ENCODE measurements at regions not wholly inside any gene's neighbourhood (a gene's known extent, or its start where the extent isn't known, plus 50 kb on each side); places are given as distances from the start of the nearest gene placed in this dataset.

DNA sequence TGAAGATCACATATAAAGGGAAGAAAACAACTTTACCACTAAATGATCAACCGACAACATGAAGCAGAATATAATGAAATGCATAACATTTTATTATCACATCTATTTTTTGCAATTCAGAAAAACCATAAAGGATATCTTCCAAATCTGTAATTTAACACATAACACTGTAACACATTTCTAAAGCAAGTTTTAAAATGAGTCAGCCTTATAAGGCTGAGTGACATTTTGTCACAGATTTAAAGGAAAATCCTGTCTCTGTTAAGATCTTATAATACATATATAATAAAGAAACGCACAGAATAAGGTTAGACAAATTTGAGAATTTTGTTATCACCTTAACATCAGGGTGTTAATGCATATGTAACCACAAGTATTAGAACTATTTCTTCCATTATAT is 198.4 kb upstream of the RASA1 start:
- DNase-seq: no peak

DNA sequence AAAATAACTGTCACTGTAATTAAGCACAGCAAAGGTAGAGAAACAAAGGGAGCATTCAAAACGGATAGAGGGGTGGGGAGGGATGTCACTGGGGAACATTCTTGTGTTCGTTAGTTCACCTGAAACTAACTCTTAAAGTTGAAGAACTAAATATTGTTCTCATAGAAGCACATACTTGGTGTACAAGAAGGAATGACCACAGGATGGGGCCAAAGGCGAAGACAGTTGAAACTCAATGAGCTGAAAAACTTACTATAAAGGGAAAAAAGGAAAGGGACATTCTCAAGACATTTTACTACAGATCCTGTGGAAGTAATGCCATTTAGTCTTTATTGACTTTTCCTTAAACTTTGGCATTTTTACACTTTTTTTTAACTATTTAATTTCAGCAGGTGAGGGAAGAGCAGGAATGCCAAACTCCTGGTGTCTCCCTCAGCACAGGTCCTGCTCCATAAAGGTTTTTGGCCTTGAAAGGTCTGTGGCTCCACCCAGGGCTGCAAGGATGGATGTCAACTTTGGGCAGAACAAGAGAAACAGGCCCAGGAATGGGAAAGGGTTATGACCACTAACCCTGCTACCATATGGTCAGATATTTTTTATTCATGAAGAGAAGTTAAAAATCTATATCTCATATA is 197.6 kb upstream of the RASA1 start:
- peak in 1 of 2 experiments; percentile 20 for DNase-seq

DNA sequence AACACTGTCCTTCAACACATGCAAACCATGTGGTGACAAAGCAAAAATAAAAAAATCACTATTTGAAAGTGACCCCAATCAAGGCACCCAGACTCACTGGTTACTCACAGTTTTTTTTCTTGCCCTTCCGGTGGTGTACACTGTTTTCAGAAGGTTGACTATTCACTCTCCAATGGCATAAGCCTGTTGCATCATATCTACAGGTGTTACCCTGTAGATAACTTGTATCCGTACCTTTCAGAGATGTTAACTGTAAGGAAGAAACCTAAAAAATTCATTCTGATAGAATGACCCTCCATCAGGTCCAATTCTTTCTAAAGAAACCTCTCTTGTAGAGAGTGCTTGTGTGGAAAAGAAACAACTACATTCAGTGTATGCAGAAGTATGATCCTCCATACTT is 193.6 kb upstream of the RASA1 start:
- DNase-seq: no peak

DNA sequence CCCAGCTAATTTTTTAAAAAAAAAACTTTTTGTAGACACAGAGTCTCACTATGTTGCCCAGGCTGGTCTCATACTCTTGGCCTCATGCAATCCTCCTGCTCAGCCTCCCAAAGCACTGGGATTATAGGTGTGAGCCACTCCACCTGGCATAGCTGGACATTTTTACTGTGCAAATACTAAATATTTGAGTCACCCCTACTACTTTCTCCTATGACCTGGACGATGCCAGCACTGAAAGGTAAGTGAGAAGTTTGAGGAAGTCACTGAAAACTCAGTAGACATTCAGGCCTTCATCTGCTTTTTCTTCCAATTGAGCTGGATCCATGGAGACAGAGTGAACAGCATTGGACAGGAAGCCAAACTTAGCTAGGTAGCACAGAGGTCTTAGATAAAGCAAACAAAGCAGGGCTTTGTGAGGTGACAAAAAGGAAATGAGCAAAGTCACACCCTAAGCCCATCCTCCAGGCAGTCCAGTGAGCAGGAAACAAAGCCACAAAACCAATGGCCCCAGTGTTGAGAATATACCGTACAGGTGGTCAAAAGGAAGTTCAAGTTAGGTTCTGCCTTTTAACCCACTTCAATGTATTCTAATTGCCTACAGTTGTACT is 192.6 kb upstream of the RASA1 start:
- no peak for DNase-seq

DNA sequence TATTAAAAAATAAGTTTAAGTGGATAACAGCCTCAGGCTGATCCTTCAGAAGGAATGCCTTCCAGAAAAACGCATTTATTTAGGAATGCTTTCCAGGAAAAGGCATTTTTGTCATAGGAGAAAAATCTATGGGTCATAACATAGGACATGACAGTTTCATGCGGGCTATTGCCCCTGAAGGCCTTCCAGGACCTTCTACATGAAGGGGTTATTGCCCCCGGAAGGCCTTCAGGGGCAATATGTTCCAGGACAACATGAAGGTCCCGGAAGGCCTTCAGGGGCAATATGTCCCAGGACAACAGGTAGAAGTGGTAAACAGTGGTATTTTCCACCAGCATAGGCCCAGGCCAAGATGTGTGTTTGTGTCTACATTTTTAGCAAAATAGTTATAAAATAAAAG is 191.3 kb upstream of the RASA1 start:
- DNase-seq: no peak

DNA sequence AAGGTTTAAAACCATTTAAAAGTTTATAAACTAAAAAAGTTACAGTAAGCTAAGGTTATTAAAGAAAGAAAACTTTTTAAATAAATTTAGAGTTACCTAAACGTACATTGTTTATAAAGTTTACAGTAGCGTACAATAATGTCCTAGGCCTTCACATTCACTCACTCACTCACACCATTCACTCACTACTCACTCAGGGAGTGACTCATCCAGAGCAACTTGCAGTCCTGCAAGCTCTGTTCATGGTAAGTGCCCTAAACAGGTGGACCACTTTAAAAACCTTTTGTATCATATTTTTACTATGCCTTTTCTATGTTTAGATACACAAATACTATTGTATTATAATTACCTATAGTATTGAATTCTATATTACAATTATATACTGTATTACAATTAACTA is 190.8 kb upstream of the RASA1 start:
- no peak for DNase-seq

DNA sequence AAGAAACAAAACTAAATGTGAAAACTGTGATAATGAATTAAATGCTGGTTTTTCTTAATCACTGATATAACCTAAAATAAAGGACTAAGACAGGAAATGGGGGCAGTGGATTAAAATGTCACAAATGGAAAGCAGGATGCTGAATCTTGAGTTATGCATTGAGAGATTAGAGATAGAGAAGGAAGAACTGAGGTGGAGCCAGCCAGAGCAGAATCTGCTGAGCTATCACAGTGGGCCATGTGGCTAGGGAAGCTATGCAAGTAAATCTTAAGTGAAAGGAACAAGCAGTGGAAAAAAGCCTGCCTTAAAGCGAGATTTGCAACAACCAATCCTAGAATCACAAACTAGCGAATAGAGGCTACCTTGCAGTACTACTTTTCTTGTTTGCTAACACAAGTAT is 188.5 kb upstream of the RASA1 start:
- no peak for DNase-seq

DNA sequence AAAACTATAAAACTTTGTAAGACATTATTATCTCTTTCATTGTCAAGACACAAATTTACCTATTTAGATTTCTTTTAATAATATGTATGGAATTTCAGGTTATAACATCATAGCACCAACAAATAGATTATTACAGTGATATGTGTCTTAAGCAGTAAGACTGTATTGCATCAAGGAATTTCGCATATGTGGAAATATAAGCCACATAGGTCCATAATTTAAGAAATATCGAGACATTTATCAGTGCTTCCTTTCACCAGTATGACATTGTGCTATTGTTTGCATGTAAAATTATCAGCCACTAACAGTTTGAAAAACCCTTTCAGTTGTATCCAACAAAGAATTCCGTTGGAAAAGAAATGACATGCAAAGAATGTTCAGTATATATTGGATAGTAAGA is 186.7 kb upstream of the RASA1 start:
- no peak for DNase-seq

DNA sequence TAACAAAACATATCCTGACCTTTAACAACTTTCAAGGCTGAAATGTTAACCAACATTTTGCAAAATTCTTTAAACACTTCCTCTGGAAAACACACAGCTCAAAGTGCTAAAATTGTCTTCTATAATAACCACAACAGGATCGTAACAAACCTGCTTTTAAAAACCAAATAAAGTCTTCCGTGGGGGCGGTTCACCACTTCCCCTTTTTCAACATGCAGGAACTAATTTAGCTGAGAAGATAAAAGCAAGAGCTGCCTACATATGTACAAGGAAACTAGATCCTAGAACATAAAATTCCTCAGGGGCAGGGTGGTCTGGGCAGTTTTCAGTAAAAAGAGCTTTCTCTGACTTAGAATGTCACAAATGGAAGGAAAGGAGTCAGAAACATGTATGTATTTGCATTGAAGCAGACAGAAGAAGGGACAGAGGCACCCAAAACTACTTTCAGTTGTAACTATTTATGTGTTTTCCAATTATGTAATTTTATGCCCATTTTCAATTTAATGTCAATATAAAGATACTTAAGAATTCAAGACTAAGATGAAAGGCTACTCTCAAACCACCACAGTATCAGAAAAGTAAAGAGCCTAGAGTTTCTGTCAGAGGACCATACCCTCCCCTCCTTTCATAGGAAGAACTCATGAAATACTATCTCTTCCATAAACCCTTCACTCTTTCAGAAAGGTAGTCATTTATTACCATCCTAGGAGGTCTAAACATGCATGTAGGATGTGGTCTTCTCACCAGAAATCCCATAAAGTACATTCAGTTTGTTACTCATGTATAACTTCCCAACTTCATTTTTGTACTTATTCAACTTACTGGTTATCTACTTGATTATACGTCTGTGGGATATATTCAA is 185.9 kb upstream of the RASA1 start:
- no peak for DNase-seq

DNA sequence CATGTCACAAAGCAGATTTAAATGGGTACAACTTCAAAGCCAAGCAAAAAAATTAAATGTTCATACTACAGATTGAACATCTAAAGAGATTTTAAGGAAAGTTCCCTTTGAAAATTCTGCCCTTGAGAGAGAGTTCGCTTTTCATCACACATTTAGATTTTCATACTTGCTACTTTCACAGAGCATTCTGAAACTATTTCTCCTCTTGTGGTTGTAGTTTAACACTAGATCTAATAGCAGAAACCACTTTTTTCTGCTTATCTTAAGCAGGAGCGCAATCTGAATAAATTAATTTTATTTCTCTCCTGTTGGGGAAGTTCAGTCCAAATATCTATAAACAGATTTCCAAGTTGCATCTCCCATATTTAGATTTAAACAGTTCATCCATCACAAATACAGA is 173.3 kb upstream of the RASA1 start:
- DNase-seq: no peak

DNA sequence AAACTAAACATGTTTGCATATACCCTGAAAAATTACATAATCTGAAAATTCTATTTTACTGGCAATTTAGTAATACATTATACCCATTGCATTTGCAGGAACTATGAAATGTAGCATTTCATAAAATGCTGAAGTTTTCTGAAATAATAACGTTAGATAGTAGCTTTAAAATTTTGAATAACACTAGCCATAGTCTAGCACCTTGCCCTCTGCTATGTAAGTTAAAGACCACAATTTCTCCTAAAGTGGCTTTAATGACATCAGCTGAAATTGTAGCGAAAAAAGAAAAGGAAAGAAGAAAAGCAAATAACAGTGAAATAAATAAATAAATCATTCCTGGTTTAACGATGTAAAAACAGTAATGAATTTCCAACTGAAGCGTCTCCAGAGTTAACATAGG is 172.8 kb upstream of the RASA1 start:
- DNase-seq: no peak

DNA sequence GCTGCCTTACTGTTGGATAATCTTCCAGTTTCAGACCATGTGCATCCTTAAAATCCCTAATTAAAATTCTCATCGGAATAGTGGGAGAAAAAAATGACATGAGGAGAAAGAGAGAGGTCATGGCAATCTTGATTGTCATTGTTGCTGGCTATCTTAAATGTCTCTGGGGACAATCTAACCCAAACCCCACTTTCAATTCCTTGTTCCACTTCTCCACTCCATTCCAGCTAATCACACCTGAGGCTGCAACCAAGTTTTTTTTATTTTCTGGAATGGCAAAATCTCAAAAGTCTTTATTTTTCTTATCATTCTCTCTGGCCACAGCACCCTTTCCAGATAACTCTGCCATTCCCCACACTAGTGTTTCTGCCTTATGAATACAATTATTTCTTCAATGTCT is 171.9 kb upstream of the RASA1 start:
- DNase-seq: no peak

DNA sequence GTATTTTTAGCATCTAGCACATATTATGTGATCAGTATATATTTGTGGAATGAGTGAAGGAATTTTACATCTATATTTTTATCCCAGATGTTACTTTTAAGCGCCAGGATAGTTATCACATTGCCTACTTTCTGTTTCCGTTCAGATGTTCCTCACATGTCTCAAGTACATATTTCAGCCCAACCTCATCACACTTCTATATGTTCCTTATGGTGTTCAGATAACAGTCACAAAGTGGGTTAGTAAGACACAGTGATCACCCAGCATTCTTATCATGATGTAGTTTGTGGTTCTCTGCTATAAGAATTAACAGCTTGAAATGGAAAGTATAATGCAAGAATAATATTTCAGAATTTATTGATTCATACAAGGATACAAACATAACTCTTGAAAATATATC is 170.0 kb upstream of the RASA1 start:
- DNase-seq: no peak

DNA sequence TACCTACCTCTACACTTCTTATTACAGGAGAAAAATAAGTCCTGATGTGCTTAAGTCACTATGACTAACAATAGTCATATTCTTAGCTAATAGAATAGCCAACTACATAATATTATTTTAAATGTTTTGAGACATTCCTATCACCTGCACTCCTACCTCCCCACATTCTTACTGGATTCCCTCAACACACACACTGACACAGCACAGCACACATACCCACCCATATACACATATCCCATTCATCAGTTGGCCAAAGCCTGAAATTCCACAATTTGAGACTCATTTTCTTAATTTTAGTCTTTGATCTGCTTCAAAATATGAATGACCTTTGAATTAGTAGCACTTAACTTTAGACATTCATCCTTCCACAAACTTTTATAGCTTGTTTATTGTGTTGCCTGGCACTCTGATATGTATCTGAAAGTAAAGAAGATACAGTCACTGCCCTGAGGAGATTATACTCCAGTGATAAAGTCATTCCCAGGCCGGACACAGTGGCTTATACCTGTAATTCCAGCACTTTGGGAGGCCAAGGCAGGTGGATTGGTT is 168.3 kb upstream of the RASA1 start:
- no peak for DNase-seq

DNA sequence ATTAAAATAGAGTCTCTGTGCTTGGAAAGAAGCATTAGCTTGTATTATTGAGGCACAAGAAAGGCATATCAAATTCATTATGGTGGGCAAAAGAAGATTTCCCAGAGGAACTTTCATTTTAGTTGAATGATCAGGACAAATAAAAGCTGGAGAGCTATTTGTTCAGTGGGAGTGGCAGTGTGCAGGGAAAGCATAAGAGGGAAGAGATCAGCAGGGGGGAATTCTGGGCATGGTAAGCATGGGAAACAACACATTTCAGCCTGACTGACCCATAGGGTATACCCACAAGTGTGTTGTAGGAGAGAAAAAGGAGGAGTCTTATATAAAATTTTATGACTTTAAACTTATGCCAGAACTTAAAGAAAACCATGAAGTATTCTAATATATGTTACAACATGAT is 167.7 kb upstream of the RASA1 start:
- no peak for DNase-seq

DNA sequence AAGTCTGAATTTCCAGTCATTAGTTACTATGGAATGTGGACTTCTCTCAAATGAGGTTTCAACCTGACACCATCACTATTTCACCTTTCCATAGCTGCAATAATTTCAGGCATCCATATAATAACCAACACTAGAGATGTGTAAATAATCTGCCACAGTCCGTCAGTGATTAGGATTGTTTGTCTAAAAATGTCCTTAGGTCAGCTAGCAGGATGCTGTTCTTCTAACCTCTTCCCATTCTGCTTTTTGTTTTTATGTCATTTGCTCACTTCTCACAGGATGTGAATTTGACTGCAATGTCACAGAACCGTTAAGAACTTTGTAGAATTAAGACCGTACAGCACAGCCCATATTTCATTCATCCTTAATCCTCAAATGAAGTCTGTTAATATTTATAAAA is 166.4 kb upstream of the RASA1 start:
- DNase-seq: no peak

DNA sequence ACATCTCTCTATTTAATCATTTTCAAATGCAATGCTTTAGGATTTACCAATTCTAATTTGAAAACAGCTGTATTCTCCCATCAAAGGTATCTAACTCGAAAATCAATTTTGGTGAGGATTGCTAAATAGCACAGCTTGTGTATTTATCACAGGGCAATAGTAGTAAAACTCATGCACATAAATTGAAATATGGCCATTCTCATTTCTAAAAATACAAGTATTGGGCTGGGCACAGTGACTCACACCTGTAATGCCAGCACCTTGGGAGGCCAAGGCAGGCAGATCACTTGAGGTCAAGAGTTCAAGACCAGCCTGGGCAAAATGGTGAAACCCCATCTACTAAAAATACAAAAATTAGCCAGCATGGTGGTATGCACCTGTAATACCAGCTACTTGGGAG is 164.8 kb upstream of the RASA1 start:
- DNase-seq: no peak

DNA sequence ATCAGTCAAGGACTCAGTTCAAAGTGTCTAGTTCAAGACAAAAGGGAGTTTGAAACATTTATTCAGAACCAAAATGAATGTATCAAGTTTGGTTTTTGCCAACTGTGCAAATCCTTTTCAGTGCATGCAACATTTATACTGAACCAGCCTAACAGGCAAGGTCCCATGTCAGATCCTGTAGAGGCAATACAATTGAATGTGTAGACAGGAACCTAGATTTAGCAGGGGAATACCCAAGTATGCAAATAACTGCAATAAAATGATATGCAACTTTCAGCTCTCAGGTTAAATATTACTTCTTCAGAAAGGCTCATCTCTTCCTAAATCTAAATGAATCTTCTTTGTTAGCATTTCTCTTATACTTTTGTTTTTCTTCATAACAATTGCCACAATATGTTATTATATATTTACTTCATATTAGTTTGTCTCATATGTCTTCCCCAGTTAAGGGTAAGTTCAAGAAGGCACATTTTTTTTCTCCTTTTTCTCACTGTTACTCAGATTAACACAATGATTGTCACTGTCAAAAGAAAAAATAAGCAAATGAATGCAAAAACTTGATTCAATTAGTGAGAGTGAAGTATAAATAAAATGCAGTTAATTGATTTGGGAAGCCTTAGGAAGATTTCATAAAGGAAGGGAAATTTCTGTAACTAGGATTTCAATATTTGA is 163.9 kb upstream of the RASA1 start:
- DNase-seq: no peak

DNA sequence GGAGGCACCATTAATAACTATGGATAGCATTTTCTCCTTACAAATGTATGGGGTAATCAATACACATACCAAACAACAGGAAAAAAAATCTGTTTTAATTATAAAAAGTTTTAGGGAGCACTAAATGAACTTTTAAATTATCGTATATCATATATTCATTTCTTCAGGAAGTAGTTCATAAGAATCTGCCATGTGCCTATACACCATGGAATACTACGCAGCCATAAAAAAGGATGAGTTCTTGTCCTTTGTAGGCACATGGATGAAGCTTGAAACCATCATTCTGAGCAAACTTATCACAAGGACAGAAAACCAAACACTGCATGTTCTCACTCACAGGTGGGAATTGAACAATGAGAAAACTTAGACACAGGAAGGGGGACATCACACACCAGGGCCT is 162.1 kb upstream of the RASA1 start:
- no peak for DNase-seq

DNA sequence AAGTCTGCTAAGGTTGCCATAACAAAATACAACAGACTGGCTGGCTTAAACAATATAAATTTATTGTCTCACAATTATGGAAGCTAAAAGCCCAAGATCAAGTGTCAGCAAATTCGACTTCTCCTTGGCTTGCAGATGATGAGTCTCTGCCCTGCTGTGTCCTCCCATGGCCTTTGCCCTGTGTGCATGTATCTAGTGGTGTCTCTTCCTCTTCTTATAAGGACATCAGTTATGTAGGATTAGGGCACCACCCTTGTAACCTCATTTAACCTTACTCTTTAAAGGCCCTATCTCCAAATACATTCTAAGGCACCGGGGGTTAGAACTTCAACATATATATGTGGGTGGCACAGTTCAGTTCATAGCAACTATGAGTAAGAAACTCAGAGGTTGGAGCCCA is 157.9 kb upstream of the RASA1 start:
- no peak for DNase-seq

DNA sequence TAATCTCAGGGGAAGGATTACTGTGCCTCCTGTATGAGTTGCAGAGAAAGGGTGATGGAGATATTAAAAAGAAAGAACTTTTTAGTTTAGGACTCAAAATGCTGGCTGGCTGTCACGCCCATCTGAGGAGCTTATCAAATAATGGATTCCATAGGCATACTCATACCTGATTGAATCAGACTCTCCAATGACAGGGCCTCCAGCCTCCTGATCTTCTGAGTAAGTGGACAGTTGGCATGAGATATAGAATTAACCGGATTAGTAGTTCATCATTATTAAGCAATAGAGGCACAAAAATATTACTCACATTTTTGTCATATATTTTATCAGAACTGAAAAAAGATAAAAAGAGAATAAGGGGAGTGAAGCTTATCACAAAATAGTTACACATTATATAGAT is 157.0 kb upstream of the RASA1 start:
- DNase-seq: no peak

DNA sequence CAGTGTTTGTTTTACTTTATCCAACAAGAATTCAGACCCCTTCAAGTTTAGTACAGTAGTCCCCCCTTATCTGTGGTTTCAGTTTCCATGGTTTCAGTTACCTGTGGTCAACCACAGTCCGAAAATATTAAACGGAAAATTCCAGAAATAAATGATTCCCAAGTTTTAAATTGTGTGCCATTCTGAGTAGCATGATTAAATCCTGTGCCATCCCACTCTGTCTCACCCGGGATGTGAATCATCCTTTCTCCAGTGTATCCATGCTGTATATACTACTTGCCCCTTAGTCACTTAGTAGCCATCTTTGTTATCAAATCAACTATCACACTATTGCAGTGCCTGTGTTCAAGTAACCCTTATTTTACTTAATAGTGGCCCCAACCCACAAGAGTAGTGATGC is 153.8 kb upstream of the RASA1 start:
- no peak for DNase-seq

DNA sequence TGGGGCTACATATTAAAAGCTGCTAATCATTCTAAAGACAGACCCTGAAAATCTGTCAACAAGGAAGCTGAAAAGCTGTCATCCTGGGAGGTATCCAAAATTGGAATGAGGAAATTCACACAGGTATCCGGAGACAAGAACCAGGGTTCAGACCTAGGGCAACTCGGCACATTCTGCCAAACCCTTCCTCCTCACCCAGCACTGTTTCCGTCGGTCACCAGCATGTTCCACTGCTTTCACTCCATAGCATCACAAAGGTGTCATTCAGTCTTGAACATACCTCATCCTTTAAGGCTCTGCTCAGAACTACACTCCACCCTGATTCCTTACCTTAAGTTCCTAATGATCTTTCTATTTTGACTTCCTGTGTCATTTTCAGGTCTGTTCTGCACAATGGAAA is 153.1 kb upstream of the RASA1 start:
- DNase-seq: no peak

All from NCI-H446 (cell line).